GM10266 (cell line): ENCODE measurements at regions not wholly inside any gene's neighbourhood (a gene's known extent, or its start where the extent isn't known, plus 50 kb on each side); places are given as distances from the start of the nearest gene placed in this dataset.

ENCODE experiments used
- DNase-seq: peaks from one replicate; pipeline ENCODE4 v3.0.0; 2012; ENCODE audit errors: extremely low spot score
- CTCF ChIP-seq: IDR thresholded peaks from 2 replicates; pipeline ENCODE4 v1.5.1; 2012; ENCODE audit warnings: mild to moderate bottlenecking, low read depth; ENCODE audit not compliant: control insufficient read depth, insufficient read depth; ENCODE audit errors: missing control alignments

DNA sequence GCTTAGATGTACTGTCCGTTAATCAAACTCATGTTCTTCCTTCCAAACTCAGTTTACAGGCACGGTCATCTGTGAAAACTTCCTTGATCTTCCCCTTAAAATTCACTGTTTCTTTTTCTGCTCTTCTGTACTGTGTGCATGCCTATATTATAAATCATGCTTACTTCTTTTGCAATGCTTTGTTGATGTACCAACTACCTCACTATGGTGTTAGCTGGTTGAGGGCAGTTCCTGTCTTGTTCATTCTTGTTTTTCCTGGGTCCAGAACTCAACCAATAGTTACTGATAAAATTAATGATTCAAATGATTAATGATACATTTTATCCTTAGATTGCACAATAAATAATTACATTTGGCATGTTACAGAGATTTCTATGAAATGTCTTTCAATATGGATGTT lies 163.8 kb downstream of the CHRM3 start:
- DNase-seq: no peak
- TF ChIP-seq CTCF: no peak

GRCh38 chr1:239555350-239555749 lies 169.0 kb downstream of the CHRM3 start:
- TF ChIP-seq CTCF: no peak
- no peak for DNase-seq

GRCh38 chr1:239558559-239558958 lies 172.2 kb downstream of the CHRM3 start:
- no peak for TF ChIP-seq CTCF
- no peak for DNase-seq

- TF ChIP-seq CTCF: no peak
- DNase-seq: no peak
Measured at GRCh38 chr1:239558991-239559390, 172.6 kb downstream of the CHRM3 start.

GRCh38 chr1:239560921-239561320 lies 174.6 kb downstream of the CHRM3 start:
- no peak for DNase-seq

GRCh38 chr1:239562095-239562494 lies 175.7 kb downstream of the CHRM3 start:
- no peak for DNase-seq
- no peak for TF ChIP-seq CTCF

More at GRCh38 chr1:239560921-239561320, 174.6 kb downstream of the CHRM3 start:
- no peak for TF ChIP-seq CTCF

DNA sequence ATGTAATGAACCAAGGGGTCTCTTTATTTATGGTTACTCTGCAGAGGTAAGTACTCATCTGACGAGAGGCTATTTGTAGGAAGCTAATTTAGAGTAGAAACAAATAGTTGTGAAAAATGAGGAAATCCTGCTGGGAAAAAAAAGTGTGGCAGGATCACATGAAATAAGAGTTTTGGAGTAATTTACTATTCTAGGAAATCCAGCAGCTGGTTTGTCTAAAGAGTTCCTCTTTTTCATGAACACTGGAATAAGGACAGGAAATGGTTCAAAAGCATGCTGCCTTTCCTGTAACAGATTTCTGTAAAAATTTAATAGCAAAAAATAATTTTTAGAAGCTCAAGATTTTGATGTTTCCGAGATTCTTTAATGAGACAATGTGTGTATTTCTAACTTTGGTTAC lies 177.3 kb downstream of the CHRM3 start:
- TF ChIP-seq CTCF: no peak
- DNase-seq: no peak
